ENCODE measurements at regions not wholly inside any gene's neighbourhood (a gene's known extent, or its start where the extent isn't known, plus 50 kb on each side); places are given as distances from the start of the nearest gene placed in this dataset.
A peak's percentile ranks its signal among the peaks of the same experiment; 100 is the strongest.

DNA sequence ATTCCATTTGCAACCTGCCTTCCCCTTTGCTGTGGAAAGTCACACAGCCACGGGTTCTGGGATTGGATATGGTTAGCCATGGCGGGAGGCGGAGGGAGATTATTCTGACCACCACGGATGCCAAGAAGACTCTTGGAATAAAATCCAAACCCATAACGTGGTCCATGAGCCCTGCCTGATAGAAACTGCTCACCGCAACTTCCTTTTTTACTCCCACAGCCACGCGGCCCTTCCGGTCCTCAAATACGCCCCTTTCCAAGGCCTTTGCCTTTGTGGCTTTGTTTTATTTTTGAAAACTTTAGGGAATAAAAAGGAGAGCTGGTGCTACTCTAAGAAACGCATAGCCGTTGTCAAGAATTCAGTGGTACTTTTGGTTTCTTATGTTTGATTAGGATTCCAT lies 602.5 kb upstream of the CDH4 start:
- POLR2A ChIA-PET (ENCODE audit: unreplicated experiment) = no interaction called here
- Histone ChIP-seq H3K23ac (ENCODE audit: low read depth, low read length) (no peak overlapping the region), H3K4me1 (ENCODE audit: control insufficient read depth, insufficient read depth, low read length) (no peaks in the 10 kb centered on the region), H2AK9ac (replicated peaks; ENCODE audit: low read depth, low read length, poor library complexity) (no peak overlapping the region), H3K79me1 (ENCODE audit: low read depth in 1 of 2, low read length in 2 of 2) (no peaks in the 10 kb centered on the region), H3K9ac (ENCODE audit: low read depth, low read length) (no peak overlapping the region), H2AK5ac (ENCODE audit: low read depth, low read length) (no peak overlapping the region), H3K4me2 (ENCODE audit: low read depth, low read length) (no peak overlapping the region), H4K5ac (ENCODE audit: low read depth, low read length) (no peak overlapping the region), H2BK15ac (ENCODE audit: low read depth, low read length) (no peak overlapping the region), H3K18ac (ENCODE audit: low read depth, low read length) (no peak overlapping the region), H3K4ac (ENCODE audit: low read depth, low read length) (no peak overlapping the region), H3K14ac (replicated peaks; ENCODE audit: low read depth, low read length) (no peak overlapping the region), H3K9me1 (ENCODE audit: insufficient read depth, low read length) (no peaks in the 10 kb centered on the region), H3K4me3 (ENCODE audit: insufficient read depth, low read depth, low read length) (no peak overlapping the region), H3K27me3 (ENCODE audit: control insufficient read depth, insufficient read depth, low read length) (no peaks in the 10 kb centered on the region), H3K9me3 (ENCODE audit: control insufficient read depth, insufficient read depth, low read length) (peaks cover 28% of the 10 kb centered on the region), H2AFZ (replicated peaks; ENCODE audit: low read length, poor library complexity) (peak overlapping the region; percentile 14), H2BK20ac (ENCODE audit: low read depth, low read length) (no peak overlapping the region), H2BK5ac (ENCODE audit: low read depth, low read length, poor library complexity, severe bottlenecking) (no peak overlapping the region), H4K8ac (ENCODE audit: low read depth in 2 of 2, low read length in 2 of 2) (no peak overlapping the region), H3K27ac (ENCODE audit: insufficient read depth, low read length) (no peak overlapping the region), H3K56ac (ENCODE audit: extremely low read depth, insufficient read depth, low read length) (no peak overlapping the region), H4K20me1 (ENCODE audit: insufficient read depth, low read length) (no peaks in the 10 kb centered on the region), H3K36me3 (ENCODE audit: control insufficient read depth, insufficient read depth, low read length) (no peaks in the 10 kb centered on the region), H4K91ac (ENCODE audit: insufficient read depth, low read depth, low read length) (no peak overlapping the region), H2BK120ac (ENCODE audit: low read depth, low read length) (no peak overlapping the region)
- TF ChIP-seq, protein P1, sequence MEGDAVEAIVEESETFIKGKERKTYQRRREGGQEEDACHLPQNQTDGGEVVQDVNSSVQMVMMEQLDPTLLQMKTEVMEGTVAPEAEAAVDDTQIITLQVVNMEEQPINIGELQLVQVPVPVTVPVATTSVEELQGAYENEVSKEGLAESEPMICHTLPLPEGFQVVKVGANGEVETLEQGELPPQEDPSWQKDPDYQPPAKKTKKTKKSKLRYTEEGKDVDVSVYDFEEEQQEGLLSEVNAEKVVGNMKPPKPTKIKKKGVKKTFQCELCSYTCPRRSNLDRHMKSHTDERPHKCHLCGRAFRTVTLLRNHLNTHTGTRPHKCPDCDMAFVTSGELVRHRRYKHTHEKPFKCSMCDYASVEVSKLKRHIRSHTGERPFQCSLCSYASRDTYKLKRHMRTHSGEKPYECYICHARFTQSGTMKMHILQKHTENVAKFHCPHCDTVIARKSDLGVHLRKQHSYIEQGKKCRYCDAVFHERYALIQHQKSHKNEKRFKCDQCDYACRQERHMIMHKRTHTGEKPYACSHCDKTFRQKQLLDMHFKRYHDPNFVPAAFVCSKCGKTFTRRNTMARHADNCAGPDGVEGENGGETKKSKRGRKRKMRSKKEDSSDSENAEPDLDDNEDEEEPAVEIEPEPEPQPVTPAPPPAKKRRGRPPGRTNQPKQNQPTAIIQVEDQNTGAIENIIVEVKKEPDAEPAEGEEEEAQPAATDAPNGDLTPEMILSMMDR (conservative IDR thresholded peaks at IDR 0.05; ENCODE audit: low read depth, low read length) = no peak
- no peak for TF ChIP-seq CHD1 (IDR thresholded peaks at IDR 0.05; ENCODE audit: low read depth, low read length)
- TF ChIP-seq RAD21 (IDR thresholded peaks at IDR 0.05; ENCODE audit: low read length) = no peak
- TF ChIP-seq, protein P2, sequence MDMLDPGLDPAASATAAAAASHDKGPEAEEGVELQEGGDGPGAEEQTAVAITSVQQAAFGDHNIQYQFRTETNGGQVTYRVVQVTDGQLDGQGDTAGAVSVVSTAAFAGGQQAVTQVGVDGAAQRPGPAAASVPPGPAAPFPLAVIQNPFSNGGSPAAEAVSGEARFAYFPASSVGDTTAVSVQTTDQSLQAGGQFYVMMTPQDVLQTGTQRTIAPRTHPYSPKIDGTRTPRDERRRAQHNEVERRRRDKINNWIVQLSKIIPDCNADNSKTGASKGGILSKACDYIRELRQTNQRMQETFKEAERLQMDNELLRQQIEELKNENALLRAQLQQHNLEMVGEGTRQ (IDR thresholded peaks at IDR 0.05; ENCODE audit: low read depth, low read length) = no peak
- TF ChIP-seq RFX5 (IDR thresholded peaks at IDR 0.05; ENCODE audit: low read depth, low read length) = no peak
- TF ChIP-seq MAFK (IDR thresholded peaks at IDR 0.05; ENCODE audit: low read depth, low read length) = no peak
- TF ChIP-seq CEBPB (IDR thresholded peaks at IDR 0.05; ENCODE audit: low read depth, low read length) = no peak
- TF ChIP-seq, protein P3, sequence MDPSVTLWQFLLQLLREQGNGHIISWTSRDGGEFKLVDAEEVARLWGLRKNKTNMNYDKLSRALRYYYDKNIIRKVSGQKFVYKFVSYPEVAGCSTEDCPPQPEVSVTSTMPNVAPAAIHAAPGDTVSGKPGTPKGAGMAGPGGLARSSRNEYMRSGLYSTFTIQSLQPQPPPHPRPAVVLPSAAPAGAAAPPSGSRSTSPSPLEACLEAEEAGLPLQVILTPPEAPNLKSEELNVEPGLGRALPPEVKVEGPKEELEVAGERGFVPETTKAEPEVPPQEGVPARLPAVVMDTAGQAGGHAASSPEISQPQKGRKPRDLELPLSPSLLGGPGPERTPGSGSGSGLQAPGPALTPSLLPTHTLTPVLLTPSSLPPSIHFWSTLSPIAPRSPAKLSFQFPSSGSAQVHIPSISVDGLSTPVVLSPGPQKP (IDR thresholded peaks at IDR 0.05; ENCODE audit: borderline replicate concordance, low read depth, low read length) = no peak
- TF ChIP-seq NFE2L2 (IDR thresholded peaks at IDR 0.05; ENCODE audit: low read depth, low read length) = no peak
- no TSS peak for BruUV-seq (replicated peaks)
- ATAC-seq (ENCODE audit: low read depth) (no peak), DNase-seq (no peak)
- dilution Hi-C loops (cut with HindIII; ENCODE audit: low sequenced_read_pairs, unreplicated experiment) (no loop called here), intact Hi-C loops (cut with micrococcal nuclease) (no loop called here), in situ Hi-C loops (cut with MboI; ENCODE audit: low sequenced_read_pairs) (no loop called here)
- WGBS, 2 experiments (ENCODE audit: extremely low coverage in 2 of 2, insufficient read length in 1 of 2) = no CpG with 5 or more reads among the region's 12 CpGs
- CTCF ChIA-PET = no interaction called here
